SK-N-SH treated with all-trans-retinoic acid at 6 μM for 48 hours (cell line): ENCODE measurements at regions not wholly inside any gene's neighbourhood (a gene's known extent, or its start where the extent isn't known, plus 50 kb on each side); places are given as distances from the start of the nearest gene placed in this dataset.
"Not testable (repeated sequence)": the region's sequence is repeated elsewhere in the genome, so short reads cannot be mapped to it uniquely, and the experiment has no call there.

Source experiments
- ARNTL ChIP-seq: fragments of 450-650 bp; formaldehyde crosslinking; IDR thresholded peaks from 2 replicates; pipeline ENCODE4 v1.5.0; 2020; ENCODE audit warnings: low read depth, mild to moderate bottlenecking, moderate library complexity, borderline replicate concordance
- CSDC2 ChIP-seq: fragments of 250-450 bp; sonication (Bioruptor Pico); IDR thresholded peaks from 2 replicates; pipeline ENCODE4 v1.5.0; 2020; ENCODE audit warnings: mild to moderate bottlenecking, moderate library complexity
- CSRNP3 ChIP-seq: fragments of 250-450 bp; sonication (Bioruptor Pico); IDR thresholded peaks from 2 replicates; pipeline ENCODE4 v1.5.1; 2021; ENCODE audit warnings: mild to moderate bottlenecking, moderate library complexity
- ESRRG ChIP-seq: fragments of 250-450 bp; sonication (Bioruptor Pico); IDR thresholded peaks from 2 replicates; pipeline ENCODE4 v1.6.1; 2021; ENCODE audit warnings: mild to moderate bottlenecking
- ISL1 ChIP-seq: fragments of 250-450 bp; sonication (Bioruptor Pico); IDR thresholded peaks from 2 replicates; pipeline ENCODE4 v2.1.2; 2022; ENCODE audit warnings: mild to moderate bottlenecking, moderate library complexity
- PATZ1 ChIP-seq: fragments of 250-450 bp; sonication (Bioruptor Pico); IDR thresholded peaks from 2 replicates; pipeline ENCODE4 v1.8.0; 2020; ENCODE audit warnings: mild to moderate bottlenecking, moderate library complexity, borderline replicate concordance
- RARB ChIP-seq: fragments of 250-450 bp; sonication (Bioruptor Pico); IDR thresholded peaks from 2 replicates; pipeline ENCODE4 v1.8.0; 2021; ENCODE audit warnings: mild to moderate bottlenecking, moderate library complexity
- SNAI2 ChIP-seq: fragments of 250-450 bp; sonication (Bioruptor Pico); IDR thresholded peaks from 2 replicates; pipeline ENCODE4 v1.5.0; 2020; ENCODE audit warnings: mild to moderate bottlenecking, moderate library complexity
- TOX ChIP-seq: fragments of 250-450 bp; sonication (Bioruptor Pico); IDR thresholded peaks from 2 replicates; pipeline ENCODE4 v1.8.0; 2021; ENCODE audit warnings: mild to moderate bottlenecking, moderate library complexity, borderline replicate concordance
- ZC3H10 ChIP-seq: fragments of 250-450 bp; sonication (Bioruptor Pico); IDR thresholded peaks from 2 replicates; pipeline ENCODE4 v1.5.1; 2021; ENCODE audit warnings: mild to moderate bottlenecking, moderate library complexity
- ZFP30 ChIP-seq: fragments of 450-650 bp; formaldehyde crosslinking; IDR thresholded peaks from 2 replicates; pipeline ENCODE4 v1.5.0; 2022; ENCODE audit warnings: mild to moderate bottlenecking, moderate library complexity
- ZNF70 ChIP-seq: fragments of 450-650 bp; formaldehyde crosslinking; IDR thresholded peaks from 2 replicates; pipeline ENCODE4 v1.5.0; 2020; ENCODE audit warnings: mild to moderate bottlenecking, moderate library complexity
- ZNF8 ChIP-seq: fragments of 450-650 bp; formaldehyde crosslinking; IDR thresholded peaks from 2 replicates; pipeline ENCODE4 v1.5.0; 2020; ENCODE audit warnings: mild to moderate bottlenecking, moderate library complexity

- not testable (repeated sequence) for TF ChIP-seq PATZ1 (CRISPR knock-in tag); ESRRG; ARNTL; CSDC2 (CRISPR knock-in tag); ZNF8 (CRISPR knock-in tag); RARB (CRISPR knock-in tag); ZFP30; ISL1 (CRISPR knock-in tag); CSRNP3; ZNF70 (CRISPR knock-in tag); TOX (CRISPR knock-in tag); SNAI2 (CRISPR knock-in tag); ZC3H10 (CRISPR knock-in tag)
Observed at GRCh38 chr21:27870755-27871154, 903.9 kb upstream of the ADAMTS5 start.
